GM12878 (cell line): ENCODE measurements at regions not wholly inside any gene's neighbourhood (a gene's known extent, or its start where the extent isn't known, plus 50 kb on each side); places are given as distances from the start of the nearest gene placed in this dataset.

Experiments
- ATAC-seq: fragments of 200-7000 bp; cut with Tn5 transposase; 3 replicates; pipeline ENCODE4 v1.9.1; 2020; ENCODE audit warnings: mild to moderate bottlenecking, moderate library complexity
- BruUV-seq: library from RNA; stranded (reverse); fragments of 400-500 nt; replicated peaks from 2 replicates; lab custom pipeline; 2021; lab: Mats Ljungman, UMichigan
- CTCF ChIA-PET: fragments of 300-600 bp; sonication (Branson Sonifier 250); formaldehyde crosslinking; extraction: SDS; loops from one replicate; lab custom pipeline; 2021; ENCODE audit warnings: inconsistent platforms; lab: Yijun Ruan, JAX
- POLR2A ChIA-PET: fragments of 350-600 bp; formaldehyde crosslinking; extraction: SDS; loops from one replicate; lab custom pipeline; 2021; ENCODE audit warnings: inconsistent platforms; lab: Charles Lee
- RAD21 ChIA-PET: fragments of 300-600 bp; sonication (Branson Sonifier 250); formaldehyde crosslinking; loops from one replicate; lab custom pipeline; 2023; ENCODE audit warnings: antibody characterized with exemption; ENCODE audit not compliant: unreplicated experiment; lab: Charles Lee
- SMC1A ChIA-PET: fragments of 300-600 bp; sonication (Branson Sonifier 250); formaldehyde crosslinking; loops from one replicate; lab custom pipeline; 2023; ENCODE audit not compliant: unreplicated experiment, uncharacterized antibody; lab: Charles Lee
- DNase-seq: peaks from one replicate; pipeline ENCODE4 v3.0.0-alpha.2; 2011; ENCODE audit warnings: low read depth, low spot score
- FAIRE-seq: peaks from 3 replicates; lab custom pipeline; 2011; peaks lifted over from hg19 to GRCh38; lab: Jason Lieb, UNC
- H2AFZ ChIP-seq: 2 replicates; pipeline ENCODE4 v1.6.0; 2011; ENCODE audit warnings: low read depth, low read length, control low read depth; ENCODE audit not compliant: control insufficient read depth
- H3K27ac ChIP-seq: 2 replicates; pipeline ENCODE4 v1.5.1; 2011; ENCODE audit warnings: control low read depth; ENCODE audit not compliant: control insufficient read depth, insufficient read depth
- H3K27me3 ChIP-seq, 2 experiments: replicated peaks in 1 of 2; 2 replicates each; pipeline versions ENCODE4 v1.6.0 to v1.6.1; 2011; ENCODE audit warnings: low read length in 1 of 2; ENCODE audit not compliant: control insufficient read depth in 2 of 2, insufficient read depth in 2 of 2
- H3K36me3 ChIP-seq, 2 experiments: 2 replicates each; pipeline ENCODE4 v1.5.1; 2011; ENCODE audit warnings: low read length in 1 of 2; ENCODE audit not compliant: control insufficient read depth in 2 of 2, insufficient read depth in 2 of 2
- H3K4me1 ChIP-seq: 2 replicates; pipeline ENCODE4 v1.6.1; 2011; ENCODE audit warnings: mild to moderate bottlenecking, low read length, moderate library complexity, mixed read lengths; ENCODE audit not compliant: control insufficient read depth, insufficient read depth
- H3K4me2 ChIP-seq: 2 replicates; pipeline ENCODE4 v1.6.0; 2011; ENCODE audit warnings: control low read depth; ENCODE audit not compliant: control insufficient read depth, insufficient read depth
- H3K4me3 ChIP-seq: fragments of 200-600 bp; sonication (generic); 2 replicates; pipeline ENCODE4 v1.5.1; 2016
- H3K79me2 ChIP-seq: 2 replicates; pipeline ENCODE4 v1.6.0; 2011; ENCODE audit warnings: low read length; ENCODE audit not compliant: control insufficient read depth, insufficient read depth
- H3K9ac ChIP-seq: 2 replicates; pipeline ENCODE4 v1.8.0; 2011; ENCODE audit warnings: low read length, control low read depth, mixed read lengths; ENCODE audit not compliant: control insufficient read depth, insufficient read depth
- H3K9me3 ChIP-seq: replicated peaks from 3 replicates; pipeline ENCODE4 v1.5.1; 2011; ENCODE audit warnings: mild to moderate bottlenecking, low read length; ENCODE audit not compliant: control insufficient read depth, insufficient read depth
- H4K20me1 ChIP-seq: 2 replicates; pipeline ENCODE4 v1.6.0; 2011; ENCODE audit not compliant: control insufficient read depth, insufficient read depth
- EP300 ChIP-seq, 2 experiments: fragments of 150-350 bp in 1 of 2; IDR thresholded peaks; 2 replicates each; pipeline ENCODE4 v1.6.1; 2011 to 2012; ENCODE audit warnings: low read depth in 2 of 2, low read length in 2 of 2, borderline replicate concordance in 1 of 2, improper control_type of control experiment in 1 of 2, inconsistent platforms in 1 of 2; ENCODE audit not compliant: control insufficient read depth in 1 of 2
- HDAC6 ChIP-seq: fragments of 200-600 bp; sonication (generic); IDR thresholded peaks from one replicate; pipeline ENCODE4 v1.8.0; 2017; ENCODE audit warnings: antibody characterized with exemption; ENCODE audit not compliant: unreplicated experiment
- IKZF2 ChIP-seq, 2 experiments: fragments of 450-650 bp; IDR thresholded peaks; 2 replicates each; pipeline ENCODE4 v1.6.1; 2017; ENCODE audit warnings: mild to moderate bottlenecking in 2 of 2, moderate library complexity in 2 of 2
- LARP7 ChIP-seq: fragments of 450-650 bp; IDR thresholded peaks from 2 replicates; pipeline ENCODE4 v1.6.1; 2017; ENCODE audit warnings: mild to moderate bottlenecking
- MEF2B ChIP-seq: fragments of 450-650 bp; IDR thresholded peaks from 2 replicates; pipeline ENCODE4 v1.6.1; 2018; ENCODE audit warnings: mild to moderate bottlenecking, moderate library complexity; ENCODE audit not compliant: partially characterized antibody, poor library complexity, severe bottlenecking
- PAX8 ChIP-seq: fragments of 450-650 bp; IDR thresholded peaks from 2 replicates; pipeline ENCODE4 v1.6.1; 2017; ENCODE audit warnings: mild to moderate bottlenecking, moderate library complexity
- POLR2AphosphoS5 ChIP-seq: IDR thresholded peaks from 2 replicates; pipeline ENCODE4 v1.6.1; 2011; ENCODE audit warnings: mild to moderate bottlenecking, low read length, inconsistent platforms
- RFX5 ChIP-seq: IDR thresholded peaks from 2 replicates; pipeline ENCODE4 v1.6.1; 2011; ENCODE audit warnings: low read depth, low read length, improper control_type of control experiment
- SIX5 ChIP-seq: IDR thresholded peaks from 2 replicates; pipeline ENCODE4 v1.6.1; 2011; ENCODE audit warnings: mild to moderate bottlenecking, low read depth, low read length, moderate library complexity; ENCODE audit not compliant: severe bottlenecking
- SMARCA5 ChIP-seq: fragments of 450-650 bp; IDR thresholded peaks from 2 replicates; pipeline ENCODE4 v1.6.1; 2017; ENCODE audit warnings: mild to moderate bottlenecking
- SREBF2 ChIP-seq: IDR thresholded peaks from 2 replicates; pipeline ENCODE4 v1.6.1; 2012; ENCODE audit warnings: mild to moderate bottlenecking, low read length
- TARDBP ChIP-seq: IDR thresholded peaks from 2 replicates; pipeline ENCODE4 v1.6.1; 2016; ENCODE audit warnings: borderline replicate concordance
- YY1 ChIP-seq: IDR thresholded peaks from 2 replicates; pipeline ENCODE4 v1.6.1; 2011; ENCODE audit warnings: low read depth, mild to moderate bottlenecking, low read length
- WGBS: methylation state at CpG from one replicate; pipeline ENCODE4 v1.1.6; 2016; ENCODE audit warnings: low lambda C conversion rate; ENCODE audit not compliant: insufficient replicate concordance, insufficient coverage; ENCODE audit errors: missing lambda C conversion rate; 5-methylcytosine and 5-hydroxymethylcytosine counted together
- in situ Hi-C: fragments of 300-500 bp; cut with MboI; formaldehyde crosslinking; loops from 9 replicates; pipeline ENCODE4 v1.14.3; 2018; ENCODE audit warnings: mixed read lengths
- intact Hi-C: fragments of 100-400 bp; cut with micrococcal nuclease; formaldehyde crosslinking; loops from one replicate; pipeline ENCODE4 v1.14.2; 2022; ENCODE audit not compliant: unreplicated experiment
- TF ChIP-seq, protein P1 (sequence below): fragments of 450-650 bp; IDR thresholded peaks from 2 replicates; pipeline ENCODE4 v1.6.1; 2017; ENCODE audit warnings: mild to moderate bottlenecking
- TF ChIP-seq, protein P2 (sequence below): fragments of 450-650 bp; conservative IDR thresholded peaks from 2 replicates; pipeline ENCODE4 v1.6.1; 2017; ENCODE audit warnings: mild to moderate bottlenecking, moderate library complexity
- TF ChIP-seq, protein P3 (sequence below): fragments of 150-350 bp; IDR thresholded peaks from 2 replicates; pipeline ENCODE4 v1.6.1; 2014; ENCODE audit warnings: mild to moderate bottlenecking, low read depth, low read length

DNA sequence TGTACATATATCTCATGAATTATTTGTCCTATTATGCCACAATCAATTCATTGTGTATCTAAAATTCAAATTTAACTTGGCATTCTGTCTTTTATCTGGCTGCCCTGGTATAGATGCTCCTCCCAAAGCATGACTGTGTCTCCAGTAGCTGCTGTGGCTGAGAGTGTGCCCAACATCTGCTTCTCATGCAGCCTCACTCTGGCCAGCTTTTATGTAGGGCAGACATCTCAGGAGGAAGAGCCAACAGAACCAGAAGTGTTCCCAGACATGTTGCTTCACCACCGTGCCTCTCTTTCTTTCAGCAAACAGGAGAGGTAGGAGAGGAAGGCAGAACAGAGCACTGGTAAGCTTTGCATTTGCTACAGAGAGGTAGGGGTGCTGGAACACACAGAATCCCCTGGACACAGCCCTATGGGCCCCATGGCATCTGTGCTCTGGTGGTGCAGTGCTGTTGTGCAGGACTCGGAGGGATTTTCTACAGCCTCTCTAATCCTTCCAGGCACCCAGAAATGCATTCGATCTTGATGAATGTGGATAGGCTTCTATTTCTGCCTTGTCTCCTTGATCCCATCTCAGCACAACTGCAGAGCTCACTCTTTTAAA is 637.1 kb downstream of the UTRN start:
- Histone ChIP-seq H3K4me1 (no peaks in the 10 kb centered on the region), H2AFZ (no peak overlapping the region), H3K4me2 (no peak overlapping the region), H3K4me3 (no peak overlapping the region), H4K20me1 (no peaks in the 10 kb centered on the region), H3K27ac (no peak overlapping the region), H3K27me3 (no peaks in the 10 kb centered on the region; a peak in 1 of 4 replicates), H3K9ac (no peak overlapping the region), H3K79me2 (no peaks in the 10 kb centered on the region), H3K9me3 (no peaks in the 10 kb centered on the region), H3K36me3 (no peaks in the 10 kb centered on the region)
- 27% methylated on average over 3 of the region's 3 CpGs for WGBS
- DNase-seq (no peak), ATAC-seq (no peak), FAIRE-seq (no peak)
- BruUV-seq = no TSS peak
- intact Hi-C loops = no loop called here
- ChIA-PET CTCF (no interaction called here), RAD21 (no interaction called here), POLR2A (no interaction called here), SMC1A (no interaction called here)
- in situ Hi-C loops = no loop called here
- TF ChIP-seq SMARCA5 (no peak), HDAC6 (no peak), PAX8 (no peak), MEF2B (no peak), YY1 (no peak), LARP7 (no peak), IKZF2 (IDR thresholded peaks at IDR 0.05) (no peak), SREBF2 (no peak), TARDBP (no peak), POLR2AphosphoS5 (no peak), SIX5 (no peak), EP300 (IDR thresholded peaks at IDR 0.05; ENCODE audit: borderline replicate concordance in 1 of 2, control insufficient read depth in 1 of 2, low read depth in 2 of 2, low read length in 2 of 2) (no peak), RFX5 (no peak)
- TF ChIP-seq, protein P1, sequence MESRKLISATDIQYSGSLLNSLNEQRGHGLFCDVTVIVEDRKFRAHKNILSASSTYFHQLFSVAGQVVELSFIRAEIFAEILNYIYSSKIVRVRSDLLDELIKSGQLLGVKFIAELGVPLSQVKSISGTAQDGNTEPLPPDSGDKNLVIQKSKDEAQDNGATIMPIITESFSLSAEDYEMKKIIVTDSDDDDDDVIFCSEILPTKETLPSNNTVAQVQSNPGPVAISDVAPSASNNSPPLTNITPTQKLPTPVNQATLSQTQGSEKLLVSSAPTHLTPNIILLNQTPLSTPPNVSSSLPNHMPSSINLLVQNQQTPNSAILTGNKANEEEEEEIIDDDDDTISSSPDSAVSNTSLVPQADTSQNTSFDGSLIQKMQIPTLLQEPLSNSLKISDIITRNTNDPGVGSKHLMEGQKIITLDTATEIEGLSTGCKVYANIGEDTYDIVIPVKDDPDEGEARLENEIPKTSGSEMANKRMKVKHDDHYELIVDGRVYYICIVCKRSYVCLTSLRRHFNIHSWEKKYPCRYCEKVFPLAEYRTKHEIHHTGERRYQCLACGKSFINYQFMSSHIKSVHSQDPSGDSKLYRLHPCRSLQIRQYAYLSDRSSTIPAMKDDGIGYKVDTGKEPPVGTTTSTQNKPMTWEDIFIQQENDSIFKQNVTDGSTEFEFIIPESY = no peak
- TF ChIP-seq, protein P2, sequence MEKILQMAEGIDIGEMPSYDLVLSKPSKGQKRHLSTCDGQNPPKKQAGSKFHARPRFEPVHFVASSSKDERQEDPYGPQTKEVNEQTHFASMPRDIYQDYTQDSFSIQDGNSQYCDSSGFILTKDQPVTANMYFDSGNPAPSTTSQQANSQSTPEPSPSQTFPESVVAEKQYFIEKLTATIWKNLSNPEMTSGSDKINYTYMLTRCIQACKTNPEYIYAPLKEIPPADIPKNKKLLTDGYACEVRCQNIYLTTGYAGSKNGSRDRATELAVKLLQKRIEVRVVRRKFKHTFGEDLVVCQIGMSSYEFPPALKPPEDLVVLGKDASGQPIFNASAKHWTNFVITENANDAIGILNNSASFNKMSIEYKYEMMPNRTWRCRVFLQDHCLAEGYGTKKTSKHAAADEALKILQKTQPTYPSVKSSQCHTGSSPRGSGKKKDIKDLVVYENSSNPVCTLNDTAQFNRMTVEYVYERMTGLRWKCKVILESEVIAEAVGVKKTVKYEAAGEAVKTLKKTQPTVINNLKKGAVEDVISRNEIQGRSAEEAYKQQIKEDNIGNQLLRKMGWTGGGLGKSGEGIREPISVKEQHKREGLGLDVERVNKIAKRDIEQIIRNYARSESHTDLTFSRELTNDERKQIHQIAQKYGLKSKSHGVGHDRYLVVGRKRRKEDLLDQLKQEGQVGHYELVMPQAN = no peak
- TF ChIP-seq, protein P3, sequence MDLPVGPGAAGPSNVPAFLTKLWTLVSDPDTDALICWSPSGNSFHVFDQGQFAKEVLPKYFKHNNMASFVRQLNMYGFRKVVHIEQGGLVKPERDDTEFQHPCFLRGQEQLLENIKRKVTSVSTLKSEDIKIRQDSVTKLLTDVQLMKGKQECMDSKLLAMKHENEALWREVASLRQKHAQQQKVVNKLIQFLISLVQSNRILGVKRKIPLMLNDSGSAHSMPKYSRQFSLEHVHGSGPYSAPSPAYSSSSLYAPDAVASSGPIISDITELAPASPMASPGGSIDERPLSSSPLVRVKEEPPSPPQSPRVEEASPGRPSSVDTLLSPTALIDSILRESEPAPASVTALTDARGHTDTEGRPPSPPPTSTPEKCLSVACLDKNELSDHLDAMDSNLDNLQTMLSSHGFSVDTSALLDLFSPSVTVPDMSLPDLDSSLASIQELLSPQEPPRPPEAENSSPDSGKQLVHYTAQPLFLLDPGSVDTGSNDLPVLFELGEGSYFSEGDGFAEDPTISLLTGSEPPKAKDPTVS = no peak
